Heart left ventricle (tissue), 16 donors: ENCODE measurements at regions not wholly inside any gene's neighbourhood (a gene's known extent, or its start where the extent isn't known, plus 50 kb on each side); places are given as distances from the start of the nearest gene placed in this dataset.

Experiments
- ATAC-seq, 4 donors: fragments of 200-7000 bp; cut with Tn5 transposase; one replicate each; pipeline ENCODE4 v1.9.1; 2020 to 2022; ENCODE audit warnings: moderate library complexity in 4 of 4, mild to moderate bottlenecking in 3 of 4, moderate number of reproducible peaks in 1 of 4
- DNase-seq, 5 donors: peaks; one replicate each; pipeline ENCODE4 v3.0.0-alpha.2; 2020
- H3K27ac ChIP-seq, 12 donors: fragments of 200-600 bp; sonication (generic) in 4 of 12; one replicate each; pipeline versions ENCODE4 v1.5.0 to v1.8.0; 2016 to 2022; ENCODE audit warnings: mild to moderate bottlenecking in 2 of 12
- H3K27me3 ChIP-seq, 9 donors: fragments of 200-600 bp; sonication (generic) in 2 of 9; one replicate each; pipeline versions ENCODE4 v1.5.1 to v1.8.0; 2016 to 2022; ENCODE audit warnings: mild to moderate bottlenecking in 3 of 9
- H3K36me3 ChIP-seq, 9 donors: fragments of 200-600 bp; sonication (generic) in 2 of 9; one replicate each; pipeline versions ENCODE4 v1.5.0 to v1.8.0; 2018 to 2022; ENCODE audit warnings: mild to moderate bottlenecking in 2 of 9
- H3K4me1 ChIP-seq, 12 donors: fragments of 200-600 bp; sonication (generic) in 4 of 12; one replicate each; pipeline versions ENCODE4 v1.5.0 to v1.8.0; 2016 to 2022; ENCODE audit warnings: mild to moderate bottlenecking in 3 of 12
- H3K4me3 ChIP-seq, 12 donors: fragments of 200-600 bp; sonication (generic) in 4 of 12; one replicate each; pipeline versions ENCODE4 v1.5.0 to v1.8.0; 2017 to 2022; ENCODE audit warnings: mild to moderate bottlenecking in 9 of 12, moderate library complexity in 4 of 12
- H3K9me3 ChIP-seq, 12 donors: fragments of 200-600 bp; sonication (generic) in 4 of 12; one replicate each; pipeline versions ENCODE4 v1.5.0 to v1.8.0; 2016 to 2022; ENCODE audit warnings: mild to moderate bottlenecking in 1 of 12
- CTCF ChIP-seq, 12 donors: fragments of 200-600 bp; sonication (generic) in 4 of 12; IDR thresholded peaks; one replicate each; pipeline versions ENCODE4 v1.5.0 to v1.8.0; 2018 to 2022; ENCODE audit warnings: antibody characterized with exemption in 12 of 12, mild to moderate bottlenecking in 5 of 12
- POLR2A ChIP-seq, 2 donors: fragments of 450-650 bp; IDR thresholded peaks; one replicate each; pipeline ENCODE4 v1.6.1; 2017; ENCODE audit warnings: antibody characterized with exemption in 2 of 2, mild to moderate bottlenecking in 2 of 2, moderate library complexity in 2 of 2
- WGBS, 4 donors: extraction: QIAGEN DNeasy Blood & Tissue Kit in 2 of 4; methylation state at CpG; one replicate each; pipeline versions ENCODE4 v1.1.5 to v1.1.7; 2013 to 2018; 5-methylcytosine and 5-hydroxymethylcytosine counted together
- intact Hi-C, 10 donors: fragments of 100-400 bp; cut with DNase I; formaldehyde crosslinking; loops; one replicate each; pipeline versions ENCODE4 v1.11.1 to v1.14.2; 2022
- donor health status: ischemic (EF 13 %, LVEDD 7.1; RV severe dilation, severe dysfunction).
- donor health status: healthy with polysubstance abuse.
- donor health status: DM: no; HTN: yes; CAD: no.
- donor health status: DM: no; HTN: no; CAD: no.
- donor health status: ischemic (EF 25% LVEDD 6.9; RV normal size, moderate dysfunction).
- donor health status: ischemic (EF 25% LVEDD 5.7; RV mildly dilated, moderate dysfunction).
- donor health status: healthy.
- donor health status: DM: yes; HTN: yes; CAD: no.
- donor health status: ischemic (EF 35%, LVEDD 5.7; RV mildly dilated, moderate dysfunction).
- donor health status: nonischemic (EF 11% LVEDD 7.7; RV severe dilation, severe dysfunction).
- donor health status: DM: yes; HTN: yes; CAD: no.
- donor health status: PGD.
- donor health status: ischemic (EF 29% LVEDD 5.4; RV normal size, mild dysfunction).
- donor health status: nonischemic (EF 23%, LVEDD 6.1; RV moderate dilation, normal function).

GRCh38 chr4:45831692-45832091 is 292.2 kb downstream of the GABRG1 start:
- ATAC-seq = no peak
- Histone ChIP-seq H3K36me3 (no peaks in the 10 kb centered on the region), H3K27me3 (no peaks in the 10 kb centered on the region), H3K4me1 (no peaks in the 10 kb centered on the region), H3K27ac (no peak overlapping the region), H3K9me3 (peaks cover 0 to 17% (median 1%) of the 10 kb centered on the region in 12 donors), H3K4me3 (no peak overlapping the region)
- DNase-seq = no peak
- WGBS, 4 donors = 57 to 69% (median 63%) methylated on average over 2 of the region's 2 CpGs
- no peak for TF ChIP-seq CTCF (IDR thresholded peaks at IDR 0.05)
- TF ChIP-seq POLR2A (IDR thresholded peaks at IDR 0.05) = no peak
- intact Hi-C loops = no loop called here

- WGBS, 4 donors = 63 to 79% (median 72%) methylated on average over 2 of the region's 2 CpGs
- no peaks in the 10 kb centered on the region for H3K4me1 ChIP-seq
- H3K27ac ChIP-seq = no peak overlapping the region
- ATAC-seq = no peak
- TF ChIP-seq POLR2A (IDR thresholded peaks at IDR 0.05) (no peak), CTCF (IDR thresholded peaks at IDR 0.05) (no peak)
- H3K9me3 ChIP-seq = no peaks in the 10 kb centered on the region
- no peaks in the 10 kb centered on the region for H3K36me3 ChIP-seq
- no peaks in the 10 kb centered on the region for H3K27me3 ChIP-seq
- no peak overlapping the region for H3K4me3 ChIP-seq
- intact Hi-C loops = no loop called here
- DNase-seq = no peak
These were observed 319.9 kb downstream of the GABRG1 start for GRCh38 chr4:45803994-45804393.

- no peak for ATAC-seq
- Histone ChIP-seq H3K4me3 (no peak overlapping the region), H3K27ac (no peak overlapping the region), H3K9me3 (peaks cover 0 to 6% (median 0%) of the 10 kb centered on the region in 12 donors), H3K36me3 (no peaks in the 10 kb centered on the region), H3K4me1 (no peaks in the 10 kb centered on the region), H3K27me3 (no peaks in the 10 kb centered on the region)
- TF ChIP-seq CTCF (IDR thresholded peaks at IDR 0.05) (no peak), POLR2A (IDR thresholded peaks at IDR 0.05) (no peak)
- no peak for DNase-seq
- 51 to 62% (median 60%) methylated on average over 6 of the region's 6 CpGs for WGBS, 4 donors
- intact Hi-C loops = no loop called here
These were observed 328.7 kb downstream of the GABRG1 start for GRCh38 chr4:45795135-45795534.

- peaks cover 0 to 10% (median 0%) of the 10 kb centered on the region in 12 donors for H3K9me3 ChIP-seq
- H3K27ac ChIP-seq = no peak overlapping the region
- DNase-seq (no peak), ATAC-seq (no peak)
- H3K27me3 ChIP-seq = no peaks in the 10 kb centered on the region
- no peak overlapping the region for H3K4me3 ChIP-seq
- intact Hi-C loops = no loop called here
- WGBS, 4 donors = 80 to 90% (median 83%) methylated on average over 1 of the region's 1 CpG
- TF ChIP-seq POLR2A (IDR thresholded peaks at IDR 0.05) (no peak), CTCF (IDR thresholded peaks at IDR 0.05) (no peak)
- no peaks in the 10 kb centered on the region for H3K4me1 ChIP-seq
- no peaks in the 10 kb centered on the region for H3K36me3 ChIP-seq
These were observed 345.3 kb downstream of the GABRG1 start for GRCh38 chr4:45778514-45778913.
